ENCODE measurements at regions not wholly inside any gene's neighbourhood (a gene's known extent, or its start where the extent isn't known, plus 50 kb on each side); places are given as distances from the start of the nearest gene placed in this dataset.

GRCh38 chr6:27550692-27551091, 77.8 kb upstream of the ZNF184 start:
- TF ChIP-seq SMAD9 (CRISPR knock-in tag; IDR thresholded peaks at IDR 0.05), result no peak
- no peak for TF ChIP-seq MAX (IDR thresholded peaks at IDR 0.05)
- TF ChIP-seq TCF12 (IDR thresholded peaks at IDR 0.05), result no peak
- no peak for TF ChIP-seq TCF12 (CRISPR knock-in tag; IDR thresholded peaks at IDR 0.05)
- TF ChIP-seq KIAA2018 (CRISPR knock-in tag; IDR thresholded peaks at IDR 0.05; ENCODE audit: borderline replicate concordance), result no peak
- TF ChIP-seq TFDP1 (CRISPR knock-in tag; IDR thresholded peaks at IDR 0.05; ENCODE audit: borderline replicate concordance), result no peak

Data from HepG2 (cell line).